ENCODE measurements at regions not wholly inside any gene's neighbourhood (a gene's known extent, or its start where the extent isn't known, plus 50 kb on each side); places are given as distances from the start of the nearest gene placed in this dataset.

DNA sequence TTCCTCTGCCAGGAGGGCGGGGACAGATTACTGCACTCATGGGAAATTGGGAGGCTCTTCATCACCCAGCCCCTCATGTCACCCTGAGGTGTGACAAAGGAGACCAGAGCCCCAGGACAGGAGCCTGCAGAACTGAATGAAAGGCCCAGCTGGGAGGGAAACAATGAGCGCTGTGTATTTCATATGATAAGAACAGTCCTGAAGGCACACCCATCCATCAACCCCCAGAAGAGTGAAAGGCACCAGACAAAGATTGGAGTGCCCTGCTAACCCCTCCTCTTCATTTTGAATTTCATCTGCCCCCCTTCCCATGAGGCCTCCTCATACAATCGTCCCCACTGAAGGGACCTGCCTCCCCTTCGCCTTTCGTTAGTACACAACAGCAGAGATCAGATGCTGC, 160.0 kb upstream of the PRICKLE2 start:
- Histone ChIP-seq H3K4me2 (ENCODE audit: low read length) (no peak overlapping the region), H3K9me3 (ENCODE audit: control insufficient read depth in 1 of 2, insufficient read depth in 1 of 2, low read depth in 1 of 2, low read length in 2 of 2) (no peaks in the 10 kb centered on the region), H3K27ac (ENCODE audit: low read depth, low read length) (no peak overlapping the region), H4K20me1 (ENCODE audit: insufficient read depth) (no peaks in the 10 kb centered on the region), H3K9ac (ENCODE audit: low read length) (no peak overlapping the region), H3K27me3 (ENCODE audit: insufficient read depth, low read length) (peaks cover 14% of the 10 kb centered on the region; the same call in 1 of the 2 replicates), H2AFZ (ENCODE audit: low read depth, low read length, poor library complexity, severe bottlenecking) (no peak overlapping the region), H3K36me3 (ENCODE audit: control insufficient read depth in 1 of 2, insufficient read depth in 2 of 2, low read length in 2 of 2) (no peaks in the 10 kb centered on the region), H3K79me2 (ENCODE audit: insufficient read depth, low read length) (no peaks in the 10 kb centered on the region), H3K9me2 (ENCODE audit: insufficient read depth) (no peaks in the 10 kb centered on the region), H3K4me3 (replicated peaks in 1 of 2; ENCODE audit: low read depth in 1 of 2, low read length in 2 of 2) (no peak overlapping the region), H3K4me1 (ENCODE audit: control insufficient read depth in 1 of 2, insufficient read depth in 2 of 2, low read length in 2 of 2) (no peaks in the 10 kb centered on the region)
- ChIA-PET CTCF (no interaction called here), POLR2A (no interaction called here), RAD21 (ENCODE audit: low non-redundant PET in 1 of 2, low total read pairs in 2 of 2, uncharacterized antibody in 2 of 2, unreplicated experiment in 2 of 2) (no interaction called here)
- BruUV-seq (replicated peaks) = no TSS peak
- TF ChIP-seq POLR2AphosphoS5 (IDR thresholded peaks at IDR 0.05; ENCODE audit: low read depth, low read length) = no peak
- no peak for TF ChIP-seq FOSL1 (IDR thresholded peaks at IDR 0.05; ENCODE audit: low read depth)
- TF ChIP-seq ZFX (IDR thresholded peaks at IDR 0.05) = no peak
- TF ChIP-seq ELF1 (IDR thresholded peaks at IDR 0.05; ENCODE audit: borderline replicate concordance, low read depth) = no peak
- TF ChIP-seq, protein P1, sequence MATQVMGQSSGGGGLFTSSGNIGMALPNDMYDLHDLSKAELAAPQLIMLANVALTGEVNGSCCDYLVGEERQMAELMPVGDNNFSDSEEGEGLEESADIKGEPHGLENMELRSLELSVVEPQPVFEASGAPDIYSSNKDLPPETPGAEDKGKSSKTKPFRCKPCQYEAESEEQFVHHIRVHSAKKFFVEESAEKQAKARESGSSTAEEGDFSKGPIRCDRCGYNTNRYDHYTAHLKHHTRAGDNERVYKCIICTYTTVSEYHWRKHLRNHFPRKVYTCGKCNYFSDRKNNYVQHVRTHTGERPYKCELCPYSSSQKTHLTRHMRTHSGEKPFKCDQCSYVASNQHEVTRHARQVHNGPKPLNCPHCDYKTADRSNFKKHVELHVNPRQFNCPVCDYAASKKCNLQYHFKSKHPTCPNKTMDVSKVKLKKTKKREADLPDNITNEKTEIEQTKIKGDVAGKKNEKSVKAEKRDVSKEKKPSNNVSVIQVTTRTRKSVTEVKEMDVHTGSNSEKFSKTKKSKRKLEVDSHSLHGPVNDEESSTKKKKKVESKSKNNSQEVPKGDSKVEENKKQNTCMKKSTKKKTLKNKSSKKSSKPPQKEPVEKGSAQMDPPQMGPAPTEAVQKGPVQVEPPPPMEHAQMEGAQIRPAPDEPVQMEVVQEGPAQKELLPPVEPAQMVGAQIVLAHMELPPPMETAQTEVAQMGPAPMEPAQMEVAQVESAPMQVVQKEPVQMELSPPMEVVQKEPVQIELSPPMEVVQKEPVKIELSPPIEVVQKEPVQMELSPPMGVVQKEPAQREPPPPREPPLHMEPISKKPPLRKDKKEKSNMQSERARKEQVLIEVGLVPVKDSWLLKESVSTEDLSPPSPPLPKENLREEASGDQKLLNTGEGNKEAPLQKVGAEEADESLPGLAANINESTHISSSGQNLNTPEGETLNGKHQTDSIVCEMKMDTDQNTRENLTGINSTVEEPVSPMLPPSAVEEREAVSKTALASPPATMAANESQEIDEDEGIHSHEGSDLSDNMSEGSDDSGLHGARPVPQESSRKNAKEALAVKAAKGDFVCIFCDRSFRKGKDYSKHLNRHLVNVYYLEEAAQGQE (IDR thresholded peaks at IDR 0.05; ENCODE audit: low read depth) = no peak
- no peak for ATAC-seq
- intact Hi-C loops (cut with micrococcal nuclease) = no loop called here
- no peak for DNase-seq (ENCODE audit: low read depth, low spot score)

GRCh38 chr3:64384561-64384960, 159.3 kb upstream of the PRICKLE2 start:
- Histone ChIP-seq H3K9me2 (ENCODE audit: insufficient read depth) (no peaks in the 10 kb centered on the region), H2AFZ (ENCODE audit: low read depth, low read length, poor library complexity, severe bottlenecking) (no peak overlapping the region), H3K9ac (ENCODE audit: low read length) (no peak overlapping the region), H3K9me3 (ENCODE audit: control insufficient read depth in 1 of 2, insufficient read depth in 1 of 2, low read depth in 1 of 2, low read length in 2 of 2) (no peaks in the 10 kb centered on the region), H3K4me2 (ENCODE audit: low read length) (no peak overlapping the region), H3K36me3 (ENCODE audit: control insufficient read depth in 1 of 2, insufficient read depth in 2 of 2, low read length in 2 of 2) (no peaks in the 10 kb centered on the region), H3K4me1 (ENCODE audit: control insufficient read depth in 1 of 2, insufficient read depth in 2 of 2, low read length in 2 of 2) (no peaks in the 10 kb centered on the region), H4K20me1 (ENCODE audit: insufficient read depth) (no peaks in the 10 kb centered on the region), H3K79me2 (ENCODE audit: insufficient read depth, low read length) (no peaks in the 10 kb centered on the region), H3K27ac (ENCODE audit: low read depth, low read length) (no peak overlapping the region), H3K27me3 (ENCODE audit: insufficient read depth, low read length) (peaks cover 14% of the 10 kb centered on the region; the same call in 1 of the 2 replicates), H3K4me3 (replicated peaks in 1 of 2; ENCODE audit: low read depth in 1 of 2, low read length in 2 of 2) (no peak overlapping the region)
- no peak for DNase-seq (ENCODE audit: low read depth, low spot score)
- ATAC-seq = no peak
- ChIA-PET POLR2A (no interaction called here), CTCF (no interaction called here), RAD21 (ENCODE audit: low non-redundant PET in 1 of 2, low total read pairs in 2 of 2, uncharacterized antibody in 2 of 2, unreplicated experiment in 2 of 2) (no interaction called here)
- BruUV-seq (replicated peaks) = no TSS peak
- TF ChIP-seq EZH2phosphoT487 (IDR thresholded peaks at IDR 0.05; ENCODE audit: borderline replicate concordance) (no peak), RAD21 (IDR thresholded peaks at IDR 0.05; ENCODE audit: low read depth) (no peak), POLR2AphosphoS5 (IDR thresholded peaks at IDR 0.05; ENCODE audit: low read depth, low read length) (no peak), JUND (IDR thresholded peaks at IDR 0.05) (no peak), POLR2A (IDR thresholded peaks at IDR 0.05; ENCODE audit: borderline replicate concordance, extremely low read depth, insufficient read depth, insufficient read length) (no peak), YY1 (IDR thresholded peaks at IDR 0.05; ENCODE audit: extremely low read depth, insufficient replicate concordance, low read depth, low read length) (no peak), CTCF (IDR thresholded peaks at IDR 0.05 in 2 of 3, conservative IDR thresholded peaks at IDR 0.05 in 1 of 3; ENCODE audit: borderline replicate concordance in 1 of 3, insufficient read depth in 1 of 3, low read depth in 2 of 3, low read length in 2 of 3) (no peak), SRF (IDR thresholded peaks at IDR 0.05; ENCODE audit: low read depth) (no peak), EZH2 (IDR thresholded peaks at IDR 0.05) (no peak), ZFX (IDR thresholded peaks at IDR 0.05) (no peak)
- TF ChIP-seq, protein P2, sequence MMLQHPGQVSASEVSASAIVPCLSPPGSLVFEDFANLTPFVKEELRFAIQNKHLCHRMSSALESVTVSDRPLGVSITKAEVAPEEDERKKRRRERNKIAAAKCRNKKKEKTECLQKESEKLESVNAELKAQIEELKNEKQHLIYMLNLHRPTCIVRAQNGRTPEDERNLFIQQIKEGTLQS (IDR thresholded peaks at IDR 0.05) = no peak
- TF ChIP-seq, protein P3, sequence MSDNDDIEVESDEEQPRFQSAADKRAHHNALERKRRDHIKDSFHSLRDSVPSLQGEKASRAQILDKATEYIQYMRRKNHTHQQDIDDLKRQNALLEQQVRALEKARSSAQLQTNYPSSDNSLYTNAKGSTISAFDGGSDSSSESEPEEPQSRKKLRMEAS (IDR thresholded peaks at IDR 0.05) = no peak
- intact Hi-C loops (cut with micrococcal nuclease) = no loop called here
